ENCODE measurements at regions not wholly inside any gene's neighbourhood (a gene's known extent, or its start where the extent isn't known, plus 50 kb on each side); places are given as distances from the start of the nearest gene placed in this dataset.

DNA sequence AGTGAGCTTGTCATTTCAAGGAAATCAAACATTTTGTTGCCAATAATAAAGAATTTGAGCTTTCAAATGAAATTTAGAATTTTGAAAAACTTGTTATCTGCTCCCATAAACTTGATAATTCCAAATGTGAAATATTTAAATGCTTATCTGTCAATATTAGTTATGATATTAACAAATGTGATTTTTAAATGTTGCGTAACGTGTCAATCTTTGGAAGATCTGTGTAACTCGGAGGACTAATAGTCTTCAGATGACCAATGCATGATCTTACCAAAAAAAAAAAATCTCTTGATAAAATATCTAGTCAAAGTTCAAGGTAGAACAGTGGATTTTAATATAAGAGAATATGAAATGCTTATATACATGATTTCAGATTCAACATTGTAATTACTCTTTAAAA is 274.5 kb upstream of the HSF2 start:
- no peaks in the 10 kb centered on the region for H3K36me3 Mint-ChIP-seq (ENCODE audit: low read depth)
- TF ChIP-seq CTCF (IDR thresholded peaks at IDR 0.05) = no peak
- peaks cover 19% of the 10 kb centered on the region for H3K27me3 Mint-ChIP-seq (ENCODE audit: low read depth)
- DNase-seq (ENCODE audit: low spot score) = no peak
- peaks cover under 1% of the 10 kb centered on the region for H3K4me1 Mint-ChIP-seq (ENCODE audit: low read depth)
- H3K9me3 Mint-ChIP-seq (ENCODE audit: low read depth) = no peaks in the 10 kb centered on the region
- no peak overlapping the region for H3K4me3 Mint-ChIP-seq (ENCODE audit: unreplicated experiment)
- H3K27ac Mint-ChIP-seq (ENCODE audit: unreplicated experiment) = no peak overlapping the region

GRCh38 chr6:122126894-122127293 is 272.6 kb upstream of the HSF2 start:
- H3K4me1 Mint-ChIP-seq (ENCODE audit: low read depth) = peaks cover 2% of the 10 kb centered on the region
- TF ChIP-seq CTCF (IDR thresholded peaks at IDR 0.05) = no peak
- no peaks in the 10 kb centered on the region for H3K36me3 Mint-ChIP-seq (ENCODE audit: low read depth)
- no peak overlapping the region for H3K4me3 Mint-ChIP-seq (ENCODE audit: unreplicated experiment)
- no peaks in the 10 kb centered on the region for H3K9me3 Mint-ChIP-seq (ENCODE audit: low read depth)
- DNase-seq (ENCODE audit: low spot score) = no peak
- peaks cover 20% of the 10 kb centered on the region for H3K27me3 Mint-ChIP-seq (ENCODE audit: low read depth)
- no peak overlapping the region for H3K27ac Mint-ChIP-seq (ENCODE audit: unreplicated experiment)

- no peak for TF ChIP-seq CTCF (IDR thresholded peaks at IDR 0.05)
- no peaks in the 10 kb centered on the region for H3K9me3 Mint-ChIP-seq (ENCODE audit: low read depth)
- H3K36me3 Mint-ChIP-seq (ENCODE audit: low read depth) = no peaks in the 10 kb centered on the region
- H3K27me3 Mint-ChIP-seq (ENCODE audit: low read depth) = peaks cover 19% of the 10 kb centered on the region
- H3K4me1 Mint-ChIP-seq (ENCODE audit: low read depth) = peaks cover 2% of the 10 kb centered on the region
- no peak overlapping the region for H3K27ac Mint-ChIP-seq (ENCODE audit: unreplicated experiment)
- no peak for DNase-seq (ENCODE audit: low spot score)
- H3K4me3 Mint-ChIP-seq (ENCODE audit: unreplicated experiment) = no peak overlapping the region
Measured at GRCh38 chr6:122128445-122128844, 271.0 kb upstream of the HSF2 start.

- Mint-ChIP-seq H3K27me3 (ENCODE audit: low read depth) (peaks cover 19% of the 10 kb centered on the region), H3K4me3 (ENCODE audit: unreplicated experiment) (no peak overlapping the region), H3K4me1 (ENCODE audit: low read depth) (peaks cover 2% of the 10 kb centered on the region), H3K9me3 (ENCODE audit: low read depth) (no peaks in the 10 kb centered on the region), H3K36me3 (ENCODE audit: low read depth) (no peaks in the 10 kb centered on the region), H3K27ac (ENCODE audit: unreplicated experiment) (no peak overlapping the region)
- no peak for TF ChIP-seq CTCF (IDR thresholded peaks at IDR 0.05)
- no peak for DNase-seq (ENCODE audit: low spot score)
Measured at GRCh38 chr6:122129313-122130025, 270.0 kb upstream of the HSF2 start.

- no peak for TF ChIP-seq CTCF (IDR thresholded peaks at IDR 0.05)
- no peak for DNase-seq (ENCODE audit: low spot score)
- Mint-ChIP-seq H3K36me3 (ENCODE audit: low read depth) (no peaks in the 10 kb centered on the region), H3K27me3 (ENCODE audit: low read depth) (peaks cover 19% of the 10 kb centered on the region), H3K4me3 (ENCODE audit: unreplicated experiment) (no peak overlapping the region), H3K27ac (ENCODE audit: unreplicated experiment) (no peak overlapping the region), H3K4me1 (ENCODE audit: low read depth) (peaks cover 2% of the 10 kb centered on the region), H3K9me3 (ENCODE audit: low read depth) (no peaks in the 10 kb centered on the region)
Measured at GRCh38 chr6:122130026-122130348, 269.5 kb upstream of the HSF2 start.

All from chondrocyte (in vitro differentiated cells).